ENCODE measurements at regions not wholly inside any gene's neighbourhood (a gene's known extent, or its start where the extent isn't known, plus 50 kb on each side); places are given as distances from the start of the nearest gene placed in this dataset.

DNA sequence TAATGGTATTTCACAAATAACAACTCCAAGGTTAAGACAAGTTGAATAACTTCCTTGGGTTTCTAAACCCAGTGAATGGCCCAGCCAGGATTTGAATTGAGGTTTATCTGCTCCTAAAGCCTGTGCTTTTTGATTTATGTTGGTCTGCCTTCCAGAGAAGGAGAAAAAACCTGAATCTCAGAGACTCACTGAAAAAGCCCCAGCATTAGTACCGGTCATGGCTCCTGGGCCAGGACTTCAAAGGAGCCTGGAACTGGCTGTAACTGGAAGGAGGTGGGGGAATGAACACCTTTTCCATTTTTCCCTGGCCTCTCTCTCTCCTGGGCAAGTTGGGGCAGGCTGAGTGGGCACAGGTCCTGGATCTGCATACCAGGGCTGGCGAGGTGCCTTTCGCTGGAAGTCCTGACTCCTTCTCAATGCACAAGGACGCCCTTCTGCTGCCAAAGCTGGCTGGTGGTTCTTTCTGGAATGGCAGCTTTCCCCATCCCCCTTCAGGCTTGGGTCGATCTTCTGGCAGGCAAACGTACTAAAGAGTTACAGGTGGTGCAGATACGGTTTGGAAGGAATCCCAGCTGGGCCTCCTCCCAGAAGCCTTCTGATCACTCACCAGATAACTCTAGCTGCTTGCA is 268.2 kb downstream of the PTEN start:
- no peaks in the 10 kb centered on the region for H3K36me3 ChIP-seq (ENCODE audit: control insufficient read depth, insufficient read depth, low read length)
- BruUV-seq (replicated peaks), result no TSS peak
- TF ChIP-seq TCF7L2 (IDR thresholded peaks at IDR 0.05; ENCODE audit: low read depth, low read length), result peak; percentile 73; the same call in 1 of the 2 replicates
- TF ChIP-seq, protein P1, sequence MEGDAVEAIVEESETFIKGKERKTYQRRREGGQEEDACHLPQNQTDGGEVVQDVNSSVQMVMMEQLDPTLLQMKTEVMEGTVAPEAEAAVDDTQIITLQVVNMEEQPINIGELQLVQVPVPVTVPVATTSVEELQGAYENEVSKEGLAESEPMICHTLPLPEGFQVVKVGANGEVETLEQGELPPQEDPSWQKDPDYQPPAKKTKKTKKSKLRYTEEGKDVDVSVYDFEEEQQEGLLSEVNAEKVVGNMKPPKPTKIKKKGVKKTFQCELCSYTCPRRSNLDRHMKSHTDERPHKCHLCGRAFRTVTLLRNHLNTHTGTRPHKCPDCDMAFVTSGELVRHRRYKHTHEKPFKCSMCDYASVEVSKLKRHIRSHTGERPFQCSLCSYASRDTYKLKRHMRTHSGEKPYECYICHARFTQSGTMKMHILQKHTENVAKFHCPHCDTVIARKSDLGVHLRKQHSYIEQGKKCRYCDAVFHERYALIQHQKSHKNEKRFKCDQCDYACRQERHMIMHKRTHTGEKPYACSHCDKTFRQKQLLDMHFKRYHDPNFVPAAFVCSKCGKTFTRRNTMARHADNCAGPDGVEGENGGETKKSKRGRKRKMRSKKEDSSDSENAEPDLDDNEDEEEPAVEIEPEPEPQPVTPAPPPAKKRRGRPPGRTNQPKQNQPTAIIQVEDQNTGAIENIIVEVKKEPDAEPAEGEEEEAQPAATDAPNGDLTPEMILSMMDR (IDR thresholded peaks at IDR 0.05), result no peak
- no peak overlapping the region for H3K4me3 ChIP-seq (ENCODE audit: low read depth in 2 of 2, low read length in 2 of 2)
- H3K27ac ChIP-seq (ENCODE audit: low read length), result peak overlapping the region; percentile 18; the same call in 1 of the 2 replicates
- H3K4me1 ChIP-seq (ENCODE audit: control insufficient read depth, insufficient read depth, low read length), result no peaks in the 10 kb centered on the region
- no peak for DNase-seq (ENCODE audit: low read depth, low spot score)
- intact Hi-C loops (cut with micrococcal nuclease; ENCODE audit: unreplicated experiment) (no loop called here), in situ Hi-C loops (cut with HindIII; ENCODE audit: low pct_unique_long_range_greater_than_20kb, low sequenced_read_pairs) (no loop called here)
- H3K27me3 ChIP-seq (ENCODE audit: control insufficient read depth, insufficient read depth, low read length), result no peaks in the 10 kb centered on the region
- ChIA-PET CTCF (no interaction called here), POLR2A (no interaction called here)
- H3K9me3 ChIP-seq (ENCODE audit: control insufficient read depth, insufficient read depth, low read depth, low read length), result no peaks in the 10 kb centered on the region
- ATAC-seq, result peak; percentile 71; the same call in 1 of the 2 replicates

DNA sequence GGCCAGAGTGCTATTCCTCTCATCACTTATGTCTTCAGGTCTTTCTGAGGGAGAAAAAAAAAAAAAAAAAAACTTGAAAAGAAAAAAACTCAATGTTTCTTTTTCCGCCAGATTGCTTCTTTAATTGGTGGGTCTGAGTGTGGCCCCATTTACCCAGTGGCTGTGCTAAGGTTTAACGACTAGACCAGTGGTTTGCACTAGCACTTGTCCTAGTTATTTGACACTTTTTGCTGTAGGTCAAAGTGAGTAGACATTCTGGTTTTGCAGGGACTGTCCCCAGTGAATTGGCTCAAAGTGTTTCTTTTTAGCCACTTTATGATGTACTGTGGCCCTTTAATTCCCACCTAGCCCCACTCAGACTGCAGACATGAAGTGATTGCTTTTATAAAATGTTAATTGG is 273.3 kb downstream of the PTEN start:
- in situ Hi-C loops (cut with HindIII; ENCODE audit: low pct_unique_long_range_greater_than_20kb, low sequenced_read_pairs), result no loop called here

More for the DNA sequence above, 273.3 kb downstream of the PTEN start:
- intact Hi-C loops (cut with micrococcal nuclease; ENCODE audit: unreplicated experiment), result no loop called here
- ChIA-PET POLR2A (no interaction called here), CTCF (no interaction called here)
- no TSS peak for BruUV-seq (replicated peaks)
- ATAC-seq (no peak), DNase-seq (ENCODE audit: low read depth, low spot score) (no peak)
- TF ChIP-seq TCF7L2 (IDR thresholded peaks at IDR 0.05; ENCODE audit: low read depth, low read length) (no peak), SIN3A (IDR thresholded peaks at IDR 0.05; ENCODE audit: borderline replicate concordance, insufficient read depth, low read depth, low read length) (no peak), POLR2AphosphoS5 (IDR thresholded peaks at IDR 0.05; ENCODE audit: low read depth, low read length) (no peak)
- TF ChIP-seq, protein P2, sequence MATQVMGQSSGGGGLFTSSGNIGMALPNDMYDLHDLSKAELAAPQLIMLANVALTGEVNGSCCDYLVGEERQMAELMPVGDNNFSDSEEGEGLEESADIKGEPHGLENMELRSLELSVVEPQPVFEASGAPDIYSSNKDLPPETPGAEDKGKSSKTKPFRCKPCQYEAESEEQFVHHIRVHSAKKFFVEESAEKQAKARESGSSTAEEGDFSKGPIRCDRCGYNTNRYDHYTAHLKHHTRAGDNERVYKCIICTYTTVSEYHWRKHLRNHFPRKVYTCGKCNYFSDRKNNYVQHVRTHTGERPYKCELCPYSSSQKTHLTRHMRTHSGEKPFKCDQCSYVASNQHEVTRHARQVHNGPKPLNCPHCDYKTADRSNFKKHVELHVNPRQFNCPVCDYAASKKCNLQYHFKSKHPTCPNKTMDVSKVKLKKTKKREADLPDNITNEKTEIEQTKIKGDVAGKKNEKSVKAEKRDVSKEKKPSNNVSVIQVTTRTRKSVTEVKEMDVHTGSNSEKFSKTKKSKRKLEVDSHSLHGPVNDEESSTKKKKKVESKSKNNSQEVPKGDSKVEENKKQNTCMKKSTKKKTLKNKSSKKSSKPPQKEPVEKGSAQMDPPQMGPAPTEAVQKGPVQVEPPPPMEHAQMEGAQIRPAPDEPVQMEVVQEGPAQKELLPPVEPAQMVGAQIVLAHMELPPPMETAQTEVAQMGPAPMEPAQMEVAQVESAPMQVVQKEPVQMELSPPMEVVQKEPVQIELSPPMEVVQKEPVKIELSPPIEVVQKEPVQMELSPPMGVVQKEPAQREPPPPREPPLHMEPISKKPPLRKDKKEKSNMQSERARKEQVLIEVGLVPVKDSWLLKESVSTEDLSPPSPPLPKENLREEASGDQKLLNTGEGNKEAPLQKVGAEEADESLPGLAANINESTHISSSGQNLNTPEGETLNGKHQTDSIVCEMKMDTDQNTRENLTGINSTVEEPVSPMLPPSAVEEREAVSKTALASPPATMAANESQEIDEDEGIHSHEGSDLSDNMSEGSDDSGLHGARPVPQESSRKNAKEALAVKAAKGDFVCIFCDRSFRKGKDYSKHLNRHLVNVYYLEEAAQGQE (IDR thresholded peaks at IDR 0.05; ENCODE audit: insufficient read depth in 1 of 2, low read depth in 2 of 2, low read length in 1 of 2), result no peak
- TF ChIP-seq, protein P1 (IDR thresholded peaks at IDR 0.05), result no peak
- H3K9me3 ChIP-seq (ENCODE audit: control insufficient read depth, insufficient read depth, low read depth, low read length), result no peaks in the 10 kb centered on the region
- H3K4me3 ChIP-seq (ENCODE audit: low read depth in 2 of 2, low read length in 2 of 2), result no peak overlapping the region
- no peaks in the 10 kb centered on the region for H3K36me3 ChIP-seq (ENCODE audit: control insufficient read depth, insufficient read depth, low read length)
- no peak overlapping the region for H3K27ac ChIP-seq (ENCODE audit: low read length)
- H3K27me3 ChIP-seq (ENCODE audit: control insufficient read depth, insufficient read depth, low read length), result no peaks in the 10 kb centered on the region
- no peaks in the 10 kb centered on the region for H3K4me1 ChIP-seq (ENCODE audit: control insufficient read depth, insufficient read depth, low read length)

Data from Panc1 (cell line).